NCI-H187 (cell line): ENCODE measurements at regions not wholly inside any gene's neighbourhood (a gene's known extent, or its start where the extent isn't known, plus 50 kb on each side); places are given as distances from the start of the nearest gene placed in this dataset.

Source experiments
- DNase-seq, 2 experiments: peaks; one replicate each; lab custom pipeline; 2025; lab: John Stamatoyannopoulos, UW

DNA sequence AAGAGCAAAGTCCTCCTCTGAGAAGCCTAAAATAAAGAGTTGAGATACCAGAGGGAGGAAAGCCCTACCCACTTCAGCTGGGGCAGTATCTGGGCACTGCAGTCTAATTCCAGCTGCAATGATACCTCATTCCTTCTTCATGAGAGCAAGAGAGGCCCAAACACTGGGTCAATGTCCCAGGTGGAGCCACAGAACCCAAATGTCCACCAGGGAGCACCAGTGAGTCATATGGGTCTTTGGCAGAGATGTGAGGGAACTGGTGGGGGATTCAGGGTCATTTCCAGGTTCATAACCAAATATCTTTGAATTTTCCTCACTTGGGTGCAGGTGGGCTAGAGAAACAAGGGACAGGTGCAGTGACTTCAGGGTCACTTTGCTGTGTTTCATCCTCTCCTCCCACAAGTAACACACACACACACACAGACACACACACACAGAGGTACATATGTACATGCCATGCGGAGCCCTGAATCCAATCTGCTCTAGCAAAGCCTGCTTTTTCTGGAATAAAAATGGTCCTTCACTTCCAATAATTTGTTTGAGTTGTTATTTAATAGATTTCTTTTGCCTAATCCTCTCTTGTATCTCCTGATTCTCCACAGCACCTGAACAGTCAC, 585.4 kb downstream of the SOX6 start:
- no peak for DNase-seq

DNA sequence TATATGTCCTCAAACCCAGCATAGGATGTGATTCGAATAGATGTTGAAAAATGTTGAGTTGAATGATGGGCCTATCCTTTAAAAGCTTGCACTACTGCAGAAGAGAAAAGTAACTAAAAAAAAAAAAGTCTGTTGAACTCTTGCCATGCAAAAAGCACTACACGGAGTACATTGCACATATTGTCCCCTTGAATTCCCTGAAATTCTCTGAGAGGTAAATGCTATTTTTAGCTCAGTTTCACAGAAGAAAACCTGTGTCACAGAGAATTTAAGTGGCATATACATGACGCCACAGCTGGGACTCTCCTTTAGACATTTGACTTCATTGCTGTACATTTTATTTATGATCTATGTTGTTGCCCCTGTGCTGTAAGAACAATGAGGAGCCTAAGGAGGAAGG, 583.8 kb downstream of the SOX6 start:
- DNase-seq, result no peak

DNA sequence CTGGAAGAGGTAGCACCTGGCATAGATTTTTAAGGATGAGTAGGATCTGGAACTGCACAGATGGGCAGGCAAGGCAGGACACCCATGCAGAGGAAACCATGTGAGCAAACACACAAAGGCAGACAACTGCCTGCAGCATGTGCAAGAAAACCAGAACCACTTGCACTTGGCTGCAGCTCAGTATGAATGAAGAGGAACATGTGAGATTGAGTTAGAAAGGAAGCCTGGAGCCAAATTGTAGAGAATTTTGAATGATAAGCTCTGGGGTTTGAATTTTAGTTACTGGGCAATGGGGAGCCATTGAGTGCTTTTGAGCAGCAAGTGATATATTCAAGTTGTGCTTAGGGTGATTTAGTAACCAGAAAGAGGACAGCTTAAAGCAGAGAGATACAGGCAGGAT, 583.4 kb downstream of the SOX6 start:
- DNase-seq, result no peak

DNA sequence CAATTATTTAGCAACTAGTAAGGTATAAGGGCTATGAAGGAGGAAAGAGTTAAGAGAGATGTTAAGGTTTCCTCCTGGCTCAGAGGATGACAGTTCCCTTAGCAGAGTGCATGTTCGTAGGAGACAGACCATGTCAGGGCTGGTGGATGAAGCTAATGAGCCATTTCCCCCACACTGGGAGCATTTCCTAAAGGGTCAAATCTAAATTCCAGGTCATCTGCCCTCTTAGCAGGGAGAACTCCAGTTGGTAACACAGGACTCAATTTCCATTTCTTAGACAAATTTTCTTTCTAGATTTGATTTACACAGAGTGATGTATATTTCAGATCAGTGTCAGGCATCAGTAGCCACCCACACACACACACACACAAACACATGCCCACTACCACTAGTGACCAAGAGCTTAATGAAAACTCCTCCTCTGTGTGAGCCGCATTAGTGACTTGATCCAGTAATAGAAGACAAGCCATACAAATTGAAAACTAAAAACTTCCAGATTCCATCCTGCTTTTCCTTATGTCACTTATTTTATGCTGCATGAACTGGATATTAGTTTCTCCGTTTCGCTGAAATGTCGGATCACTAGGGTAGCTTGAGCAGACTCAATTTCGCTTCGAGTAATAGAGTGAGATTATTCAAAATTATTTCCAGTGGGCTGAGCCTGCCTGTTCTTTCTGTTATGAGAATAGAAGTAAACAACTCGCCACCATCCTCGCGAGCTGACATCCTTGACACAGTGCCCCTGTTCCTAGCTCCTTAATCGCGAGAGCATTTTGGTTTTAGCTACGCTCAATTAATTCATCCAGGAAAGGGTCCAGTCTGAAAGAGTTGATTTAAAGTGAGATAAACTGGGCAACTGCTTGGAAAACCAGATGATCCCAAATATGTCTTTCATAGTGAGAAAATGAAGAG, 582.6 kb downstream of the SOX6 start:
- no peak for DNase-seq

DNA sequence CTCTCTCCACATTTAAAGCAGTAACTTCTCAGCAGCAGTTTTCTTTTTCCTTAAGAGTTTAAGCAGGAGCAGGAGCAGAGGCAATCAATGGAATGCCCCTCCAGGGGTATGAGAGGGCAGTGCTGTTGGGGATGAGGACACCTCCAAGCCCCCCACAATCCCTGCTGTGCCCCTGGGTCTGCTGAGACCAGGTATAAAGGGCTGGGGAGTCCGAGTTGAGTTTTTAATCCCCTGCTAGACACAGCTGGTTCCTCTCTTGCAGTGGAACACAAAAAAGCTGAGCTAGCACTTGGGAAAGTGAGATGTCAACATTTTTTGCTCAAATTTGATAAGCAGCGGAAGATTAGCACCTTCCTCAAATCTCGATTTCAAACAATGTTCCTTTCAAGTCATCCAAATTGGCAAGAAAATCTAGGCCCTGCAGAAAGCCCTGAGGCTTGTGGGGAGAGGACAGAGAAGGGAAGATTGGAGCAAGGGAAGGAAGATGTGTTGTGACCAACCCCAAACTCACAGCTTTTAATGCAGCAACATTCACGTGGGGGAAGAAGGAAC, 581.9 kb downstream of the SOX6 start:
- DNase-seq, result no peak

DNA sequence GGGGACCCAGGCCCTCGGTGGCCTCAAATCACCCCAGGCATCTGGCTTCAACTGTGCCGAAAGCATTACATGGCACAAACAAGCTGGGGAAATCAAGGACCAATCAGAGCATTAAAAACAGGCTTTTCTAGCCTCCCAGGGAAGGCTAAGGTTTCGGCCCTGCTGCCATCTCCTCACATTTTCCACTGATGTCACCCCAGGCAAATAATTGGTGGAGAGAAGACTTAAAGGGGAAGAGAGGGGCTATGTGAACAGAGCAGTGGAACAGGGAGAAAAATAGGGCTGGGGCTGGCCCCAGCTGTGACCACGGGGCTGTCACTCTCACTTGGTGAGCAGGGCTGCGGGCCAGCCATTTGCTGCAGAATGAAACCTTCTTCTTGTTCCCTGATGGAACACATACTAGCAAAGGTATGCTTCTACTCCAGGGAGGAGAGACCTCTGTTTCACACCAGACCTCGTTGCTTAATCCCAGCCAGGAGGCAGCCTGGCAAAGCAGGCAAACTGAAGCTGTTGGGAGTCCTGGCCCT, 581.3 kb downstream of the SOX6 start:
- DNase-seq, result no peak

DNA sequence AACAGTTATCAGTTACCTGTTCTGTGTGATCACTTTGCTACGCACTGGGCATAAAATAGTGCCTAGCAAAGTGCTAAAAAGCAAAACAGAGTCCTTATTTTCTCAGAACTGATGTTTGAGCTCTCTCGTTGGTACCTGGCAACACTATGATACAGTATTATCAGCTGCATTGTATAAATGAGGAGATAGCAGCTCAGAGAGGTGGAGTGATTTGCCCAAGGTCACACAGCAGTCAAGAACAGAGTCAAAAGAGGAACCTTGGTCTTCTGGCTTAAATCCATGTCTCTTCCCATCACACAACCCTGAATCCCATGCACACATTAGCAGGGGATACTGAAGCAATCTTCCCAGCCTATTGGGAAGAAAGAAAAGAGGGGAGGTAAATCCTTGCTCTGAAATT, 580.5 kb downstream of the SOX6 start:
- no peak for DNase-seq

DNA sequence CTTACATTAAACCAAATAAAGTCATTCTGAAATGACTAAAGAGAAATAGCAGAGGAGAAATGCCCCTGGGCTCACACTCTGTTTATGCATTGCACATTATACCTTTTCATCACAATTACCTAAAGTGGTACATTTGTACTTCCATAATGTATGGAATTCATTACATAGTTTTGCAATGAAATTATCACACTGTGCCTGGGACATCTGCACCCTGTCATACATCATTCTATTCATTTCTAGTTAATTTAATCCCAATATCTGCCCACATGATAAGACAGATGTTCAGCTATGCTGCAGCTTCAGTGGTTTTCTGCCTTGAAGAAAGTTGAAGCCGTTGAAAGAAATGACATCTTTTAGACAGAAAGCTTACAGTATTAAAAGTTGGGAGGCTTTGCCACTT, 580.0 kb downstream of the SOX6 start:
- DNase-seq, result no peak

DNA sequence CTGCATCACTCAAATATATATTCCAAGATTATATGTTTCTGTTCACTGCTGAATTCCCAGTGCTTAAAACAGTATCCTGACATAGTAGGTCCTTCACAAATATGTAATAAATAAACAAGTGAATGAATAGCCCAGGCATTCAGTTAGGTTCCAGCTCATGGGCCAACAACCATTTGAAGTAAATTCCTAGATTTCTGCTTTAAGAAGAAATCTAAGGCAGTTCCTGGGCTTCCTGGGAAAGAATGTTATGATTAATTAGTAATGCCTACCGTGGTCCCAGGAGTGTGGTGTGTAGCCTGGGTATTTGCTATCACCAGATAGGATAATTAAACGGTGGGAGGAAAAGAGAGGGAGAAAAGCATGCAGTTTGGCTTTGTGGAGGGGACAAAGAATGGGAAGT, 576.8 kb downstream of the SOX6 start:
- no peak for DNase-seq

DNA sequence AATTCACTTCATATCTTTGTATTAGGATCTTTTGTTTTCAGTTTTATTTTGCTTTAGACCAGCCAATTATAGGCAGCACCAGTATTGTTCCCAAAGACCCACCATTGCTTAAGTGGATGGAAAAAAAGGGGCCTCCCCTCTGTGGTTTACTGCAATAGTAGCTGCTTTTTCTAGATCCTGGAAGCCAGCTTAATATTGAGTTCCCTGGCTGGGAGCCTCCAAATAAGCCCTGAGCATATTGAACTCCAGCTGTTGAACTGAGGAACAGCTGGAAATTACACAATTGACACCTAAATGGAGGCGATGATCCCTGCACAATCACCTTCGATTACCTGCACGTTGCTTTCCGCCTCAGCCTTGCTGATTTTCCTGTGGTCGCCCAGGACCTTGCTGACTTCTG, 576.0 kb downstream of the SOX6 start:
- DNase-seq, result no peak

DNA sequence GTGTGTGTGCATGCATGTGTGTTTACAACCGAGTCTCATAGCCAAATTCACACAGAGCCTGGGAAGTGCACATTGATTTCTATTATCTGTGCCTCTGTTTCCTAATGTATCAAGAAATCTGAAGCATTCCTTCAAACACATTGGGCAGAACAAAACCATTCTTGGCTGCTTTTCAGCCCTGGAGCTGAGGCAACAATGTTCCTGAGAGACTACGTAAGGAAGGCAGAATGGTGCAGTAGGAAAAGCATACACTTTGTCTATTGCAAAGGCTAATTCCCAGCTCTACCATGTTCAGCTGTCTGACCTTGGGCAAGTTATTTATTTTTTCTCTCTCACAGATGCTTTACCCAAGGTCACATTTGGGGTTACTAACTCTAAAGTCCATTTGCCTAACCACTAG, 575.5 kb downstream of the SOX6 start:
- DNase-seq, result no peak

DNA sequence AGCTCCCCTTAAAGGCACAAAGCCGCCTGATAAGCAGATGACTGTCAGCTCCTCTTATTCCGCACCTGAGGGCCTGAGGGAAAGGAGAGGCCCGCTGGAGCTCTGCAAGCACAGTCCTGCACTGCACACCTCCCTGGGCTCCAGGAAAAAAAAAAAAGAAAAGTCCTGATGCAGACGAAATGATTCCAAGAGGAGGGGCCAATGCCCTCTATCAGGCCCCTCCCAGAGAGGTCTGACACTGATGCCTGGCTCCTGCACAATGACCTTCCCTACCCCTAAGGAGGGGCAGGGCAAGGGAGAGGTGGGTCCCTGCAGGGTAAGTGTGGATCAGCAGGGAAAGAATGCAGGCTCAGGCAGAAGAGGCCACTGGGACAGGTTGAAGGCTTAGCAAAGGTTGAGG, 572.7 kb downstream of the SOX6 start:
- no peak for DNase-seq

DNA sequence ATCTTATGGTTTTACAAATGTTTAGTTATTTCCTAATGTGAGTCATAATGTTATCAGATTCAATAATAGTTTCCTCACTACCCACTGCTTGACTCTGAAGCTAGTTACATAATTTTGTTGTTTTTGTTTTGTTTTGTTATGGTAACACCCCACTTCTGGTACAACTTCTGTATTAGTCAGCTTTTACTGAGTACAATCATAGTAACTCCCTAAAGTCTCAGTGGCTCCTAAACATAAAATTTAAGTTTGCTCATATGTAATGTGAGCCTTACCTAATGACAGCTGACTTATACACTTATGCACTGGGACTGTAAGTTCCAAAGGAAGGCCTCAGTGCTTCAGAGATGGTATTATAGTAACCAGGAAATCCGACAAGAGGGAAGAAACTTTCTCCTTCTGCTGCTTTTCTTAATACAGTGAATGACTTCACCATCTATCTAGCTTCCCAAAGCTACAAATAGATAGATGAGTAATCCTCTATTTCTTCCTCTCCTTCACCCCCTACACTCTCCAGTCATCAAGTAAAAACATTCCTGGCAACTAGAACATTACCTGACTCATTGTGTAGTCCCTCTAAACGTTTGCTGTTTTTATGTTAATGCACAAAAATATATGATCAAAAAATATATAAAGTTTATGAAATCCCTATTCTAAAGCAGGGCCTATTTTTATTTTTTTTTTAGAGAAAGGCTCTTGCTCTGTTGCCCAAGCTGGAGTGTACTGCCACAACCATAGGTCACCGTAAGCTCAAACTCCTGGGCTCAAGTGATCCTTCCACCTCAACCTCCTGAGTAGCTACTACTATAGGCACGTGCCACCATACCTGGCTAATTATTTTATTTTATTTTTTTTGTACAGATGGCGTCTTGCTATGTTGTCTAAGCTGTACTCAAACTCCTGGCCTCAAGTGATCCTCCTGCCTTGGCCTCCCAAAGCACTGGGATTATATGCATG, 563.0 kb downstream of the SOX6 start:
- no peak for DNase-seq

DNA sequence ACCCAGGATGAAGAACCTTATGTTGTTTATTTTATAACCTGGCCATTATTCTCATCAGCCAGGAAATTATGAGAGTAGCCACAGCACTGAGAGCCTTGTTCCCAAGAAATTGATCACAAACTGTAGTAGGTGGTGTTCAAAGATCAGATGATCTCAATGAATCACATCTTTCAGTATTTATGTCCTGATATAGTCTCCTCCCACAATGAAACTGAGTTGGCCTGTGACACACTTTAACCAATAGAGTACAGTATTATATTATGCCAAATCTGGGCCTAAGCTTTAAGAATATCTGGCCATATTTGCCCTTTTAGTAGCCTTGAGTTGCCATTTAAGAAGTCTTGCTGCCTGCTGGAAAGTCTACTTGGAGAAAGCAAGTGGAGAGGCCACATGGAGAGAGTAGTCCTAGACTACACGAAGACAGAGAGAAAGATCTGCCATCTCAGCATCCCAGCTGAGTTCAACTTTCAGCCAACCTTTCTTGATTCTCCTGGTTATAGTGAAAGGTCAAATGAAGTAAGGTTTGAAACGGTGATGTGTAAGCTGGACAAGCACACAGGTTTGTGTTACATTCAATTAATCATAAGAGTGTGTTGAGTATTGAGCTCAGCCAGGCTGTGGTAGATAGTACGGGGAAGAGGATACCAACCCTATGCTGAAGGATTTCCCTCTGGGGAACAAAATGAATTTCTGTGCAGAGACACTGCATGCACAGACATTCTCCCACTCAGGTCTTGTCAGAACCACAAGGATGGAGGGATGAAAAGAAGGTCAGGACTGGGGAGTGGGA, 561.8 kb downstream of the SOX6 start:
- DNase-seq, result no peak

DNA sequence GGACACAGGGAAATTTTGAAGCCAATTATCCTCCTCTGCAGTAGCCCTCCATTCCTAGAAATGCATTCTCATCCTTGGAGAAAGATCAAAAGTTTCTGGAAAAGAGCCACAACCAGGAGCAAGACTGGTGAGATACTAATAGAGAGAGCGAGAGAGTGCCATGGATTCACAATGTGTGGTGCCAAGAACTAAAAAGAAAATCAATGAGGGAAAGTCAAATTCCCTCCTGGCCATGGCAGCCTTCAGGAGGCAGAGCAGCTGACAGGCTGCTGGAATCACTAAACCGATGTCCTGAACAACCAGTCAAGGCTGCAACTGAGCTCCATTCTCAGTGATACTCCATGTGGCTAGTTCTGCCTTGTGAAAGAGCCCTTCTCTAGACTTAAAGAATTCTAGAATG, 561.0 kb downstream of the SOX6 start:
- DNase-seq, result no peak

DNA sequence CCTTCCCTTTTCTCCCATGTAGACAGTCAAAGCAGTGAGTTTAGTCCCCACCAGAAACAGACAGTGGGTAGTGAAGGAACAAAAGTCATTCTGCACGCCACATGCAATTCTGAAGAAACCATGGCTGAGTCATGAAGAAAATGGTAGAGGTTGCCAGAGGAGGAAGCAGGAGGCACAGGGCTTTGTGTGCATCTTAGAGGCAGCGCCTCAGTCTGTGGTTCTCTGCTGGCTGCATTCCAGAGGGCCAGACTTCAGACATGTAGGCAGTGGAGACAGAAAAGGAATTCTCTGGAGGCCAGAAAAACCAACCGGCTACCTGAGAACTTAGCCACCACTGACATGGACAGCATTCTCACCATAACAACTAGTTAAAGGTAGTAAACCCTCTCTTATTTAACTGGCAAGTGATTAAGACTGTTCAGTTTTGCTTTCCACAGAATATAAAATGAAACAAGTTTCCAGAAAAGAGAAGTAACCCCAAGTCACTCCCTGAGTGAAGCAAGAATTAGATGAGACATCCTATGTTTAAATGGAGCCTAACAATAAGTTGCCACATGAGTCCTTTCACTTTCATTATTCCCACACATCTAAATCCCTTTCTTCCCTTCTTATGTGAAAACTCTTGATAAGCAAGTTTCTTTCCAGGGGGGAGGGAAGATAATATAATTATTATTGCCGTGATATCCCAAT, 556.1 kb downstream of the SOX6 start:
- DNase-seq, result no peak

DNA sequence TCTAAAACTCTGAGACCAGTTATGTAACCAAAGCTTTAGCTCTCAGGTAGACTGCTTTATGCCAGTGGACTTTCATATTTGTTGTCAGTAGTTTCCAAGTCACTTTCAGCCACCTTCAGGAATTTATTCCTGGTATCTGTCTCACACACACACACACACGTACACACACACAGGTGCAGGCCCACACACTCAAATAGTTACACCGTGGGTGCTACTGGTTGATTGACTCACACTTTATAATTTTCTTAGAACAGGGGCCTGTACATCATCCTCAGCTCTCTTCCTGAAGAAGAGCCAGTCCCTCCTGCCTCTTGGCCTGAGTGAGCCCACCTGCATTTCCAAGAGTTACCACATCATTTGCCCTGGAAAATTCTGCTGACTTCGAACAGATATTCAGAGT, 555.2 kb downstream of the SOX6 start:
- DNase-seq, result no peak

DNA sequence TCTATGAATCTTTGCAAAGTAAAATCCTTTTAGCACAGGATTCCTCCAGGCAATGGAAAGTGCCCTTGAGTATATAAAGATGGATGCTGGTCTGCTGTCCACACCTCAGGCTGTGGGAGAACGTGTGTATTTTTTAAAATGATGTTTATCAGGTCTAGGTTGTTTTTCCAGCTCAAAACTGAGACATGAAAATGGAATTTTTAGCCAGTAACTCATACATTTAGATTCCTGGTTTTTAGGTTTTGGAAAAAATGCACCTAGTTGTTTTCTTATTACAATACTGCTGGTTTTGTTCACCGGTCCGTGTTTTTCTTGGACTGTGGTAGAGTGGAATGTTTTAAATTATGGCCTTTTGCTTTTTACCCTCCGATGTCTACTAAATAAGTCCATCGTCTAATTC, 554.7 kb downstream of the SOX6 start:
- no peak for DNase-seq

DNA sequence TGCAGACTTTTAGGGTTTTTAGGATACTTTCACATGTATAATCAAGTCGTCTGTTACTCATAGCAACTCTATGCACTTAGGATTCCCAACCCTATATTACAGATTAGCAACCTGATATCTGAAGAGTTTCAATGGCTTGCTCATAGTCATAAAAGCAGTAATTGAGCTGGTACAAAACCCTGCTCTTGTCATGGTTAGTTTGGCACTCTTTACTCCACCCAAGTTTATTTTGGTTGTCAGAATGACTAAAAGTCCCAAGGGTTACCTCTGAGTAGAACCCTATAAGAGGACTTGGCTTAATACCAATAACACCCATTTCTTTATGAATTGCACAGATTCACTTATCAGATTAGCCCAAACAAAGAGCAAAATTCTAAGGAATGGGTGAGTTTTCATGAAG, 550.6 kb downstream of the SOX6 start:
- DNase-seq, result peak in 1 of 2 experiments; percentile 46

DNA sequence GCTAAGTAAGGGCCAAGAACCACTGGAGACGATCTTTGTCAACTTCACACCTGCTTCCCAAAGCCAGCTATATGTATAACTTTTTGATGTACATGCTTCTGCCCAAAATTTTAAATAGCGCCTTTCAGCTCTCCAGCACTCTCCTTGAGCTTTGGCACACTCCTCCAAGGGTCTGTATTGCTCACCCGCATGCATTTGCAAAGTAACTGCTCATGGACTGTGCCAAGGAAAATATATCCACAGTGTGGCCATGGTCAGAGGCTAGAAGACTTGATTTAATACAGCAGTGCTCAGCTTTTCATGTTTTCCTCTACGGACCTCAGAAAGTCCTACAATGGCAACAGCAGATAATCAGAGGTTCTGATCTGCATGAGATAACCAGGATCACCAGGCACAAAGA, 550.1 kb downstream of the SOX6 start:
- DNase-seq, result no peak

DNA sequence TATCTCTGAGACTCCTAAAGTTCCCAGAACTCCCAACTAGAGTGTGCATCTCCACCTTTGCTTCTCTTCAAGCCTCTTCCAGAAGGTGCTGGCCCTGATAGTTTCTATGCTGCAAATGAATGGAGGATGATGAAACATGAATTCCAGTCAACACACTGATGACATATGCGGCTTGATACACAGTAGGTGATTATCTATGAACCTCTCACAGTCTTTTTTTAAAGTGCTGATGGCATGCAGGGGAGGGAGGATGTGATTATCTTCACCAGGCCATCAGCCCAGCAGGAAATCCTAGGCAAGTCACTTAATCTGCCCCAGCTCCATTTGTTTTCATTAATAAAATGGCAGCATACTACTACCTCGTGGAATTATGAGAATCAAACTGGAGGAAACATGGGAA, 548.5 kb downstream of the SOX6 start:
- no peak for DNase-seq
